ENCODE measurements at regions not wholly inside any gene's neighbourhood (a gene's known extent, or its start where the extent isn't known, plus 50 kb on each side); places are given as distances from the start of the nearest gene placed in this dataset.

- H3K9ac ChIP-seq (ENCODE audit: low read depth in 1 of 2, low read length in 2 of 2), result no peak overlapping the region
- no peaks in the 10 kb centered on the region for H3K36me3 ChIP-seq (ENCODE audit: control insufficient read depth in 4 of 4, insufficient read depth in 3 of 4, low read depth in 1 of 4, low read length in 3 of 4)
- no peak overlapping the region for H3K4me3 ChIP-seq (ENCODE audit: low read depth in 1 of 3, low read length in 3 of 3)
- TF ChIP-seq NR2F2 (IDR thresholded peaks at IDR 0.05), result no peak
- no peak for TF ChIP-seq GABPA (IDR thresholded peaks at IDR 0.05 in 1 of 2, conservative IDR thresholded peaks at IDR 0.05 in 1 of 2)
- no peak for TF ChIP-seq FOXA2 (IDR thresholded peaks at IDR 0.05)
- TF ChIP-seq RXRA (IDR thresholded peaks at IDR 0.05), result no peak
- no peak for TF ChIP-seq TAF1 (conservative IDR thresholded peaks at IDR 0.05)
- no peak for TF ChIP-seq FOXA1 (IDR thresholded peaks at IDR 0.05)
- no peak for TF ChIP-seq ZBTB33 (IDR thresholded peaks at IDR 0.05)
- no peak for TF ChIP-seq YY1 (IDR thresholded peaks at IDR 0.05)
- no peak for TF ChIP-seq EGR1 (IDR thresholded peaks at IDR 0.05; ENCODE audit: low read depth in 2 of 2)
- TF ChIP-seq CTCF (IDR thresholded peaks at IDR 0.05; ENCODE audit: low read depth, low read length, missing input control), result no peak
- no peak for TF ChIP-seq HNF4G (IDR thresholded peaks at IDR 0.05)
- no peak for TF ChIP-seq REST (IDR thresholded peaks at IDR 0.05)
- no peak for DNase-seq (ENCODE audit: low spot score)
- no peaks in the 10 kb centered on the region for H3K27me3 ChIP-seq (ENCODE audit: control insufficient read depth in 4 of 4, insufficient read depth in 4 of 4, low read length in 3 of 4)
- H3K9me3 ChIP-seq (ENCODE audit: control insufficient read depth in 4 of 4, low read length in 3 of 4), result no peaks in the 10 kb centered on the region
- H3K27ac ChIP-seq (ENCODE audit: low read depth in 1 of 2, low read length in 2 of 2), result no peak overlapping the region
- H3K4me1 ChIP-seq (ENCODE audit: control insufficient read depth in 4 of 4, insufficient read depth in 4 of 4, low read length in 3 of 4), result no peaks in the 10 kb centered on the region
These were observed 684.6 kb downstream of the PLCL1 start for GRCh38 chr2:198488964-198489363.

GRCh38 chr2:198483051-198483450, 678.7 kb downstream of the PLCL1 start:
- Histone ChIP-seq H3K9me3 (ENCODE audit: control insufficient read depth in 4 of 4, low read length in 3 of 4) (no peaks in the 10 kb centered on the region), H3K27ac (ENCODE audit: low read depth in 1 of 2, low read length in 2 of 2) (no peak overlapping the region), H3K9ac (ENCODE audit: low read depth in 1 of 2, low read length in 2 of 2) (no peak overlapping the region), H3K4me1 (ENCODE audit: control insufficient read depth in 4 of 4, insufficient read depth in 4 of 4, low read length in 3 of 4) (no peaks in the 10 kb centered on the region), H3K27me3 (ENCODE audit: control insufficient read depth in 4 of 4, insufficient read depth in 4 of 4, low read length in 3 of 4) (no peaks in the 10 kb centered on the region), H3K36me3 (ENCODE audit: control insufficient read depth in 4 of 4, insufficient read depth in 3 of 4, low read depth in 1 of 4, low read length in 3 of 4) (no peaks in the 10 kb centered on the region), H3K4me3 (ENCODE audit: low read depth in 1 of 3, low read length in 3 of 3) (no peak overlapping the region)
- WGBS, result 67% methylated on average over 2 of the region's 2 CpGs
- TF ChIP-seq YY1 (IDR thresholded peaks at IDR 0.05), result no peak
- TF ChIP-seq FOXA2 (IDR thresholded peaks at IDR 0.05), result no peak
- TF ChIP-seq ZBTB33 (IDR thresholded peaks at IDR 0.05), result no peak
- TF ChIP-seq ATF3 (IDR thresholded peaks at IDR 0.05), result no peak
- no peak for DNase-seq (ENCODE audit: low spot score)

Data from liver (tissue), 8 donors.